Suprapubic skin (tissue), 4 donors: ENCODE measurements at regions not wholly inside any gene's neighbourhood (a gene's known extent, or its start where the extent isn't known, plus 50 kb on each side); places are given as distances from the start of the nearest gene placed in this dataset.

Source experiments
- POLR2A ChIP-seq, 2 donors: fragments of 450-650 bp; IDR thresholded peaks; one replicate each; pipeline ENCODE4 v1.6.1; 2017; ENCODE audit warnings: antibody characterized with exemption in 2 of 2, mild to moderate bottlenecking in 2 of 2, moderate library complexity in 2 of 2
- POLR2AphosphoS5 ChIP-seq, 3 donors: sonication (generic); formaldehyde crosslinking; IDR thresholded peaks; one replicate each; pipeline ENCODE4 v1.6.1; 2017; ENCODE audit warnings: antibody characterized with exemption in 3 of 3
- TF ChIP-seq, protein P1 (sequence below), 2 donors: fragments of 200-600 bp in 1 of 2; fragments of 450-650 bp in 1 of 2; sonication (generic) in 1 of 2; IDR thresholded peaks; one replicate each; pipeline ENCODE4 v1.5.1; 2016 to 2019; ENCODE audit warnings: antibody characterized with exemption in 2 of 2, mild to moderate bottlenecking in 1 of 2, moderate library complexity in 1 of 2

DNA sequence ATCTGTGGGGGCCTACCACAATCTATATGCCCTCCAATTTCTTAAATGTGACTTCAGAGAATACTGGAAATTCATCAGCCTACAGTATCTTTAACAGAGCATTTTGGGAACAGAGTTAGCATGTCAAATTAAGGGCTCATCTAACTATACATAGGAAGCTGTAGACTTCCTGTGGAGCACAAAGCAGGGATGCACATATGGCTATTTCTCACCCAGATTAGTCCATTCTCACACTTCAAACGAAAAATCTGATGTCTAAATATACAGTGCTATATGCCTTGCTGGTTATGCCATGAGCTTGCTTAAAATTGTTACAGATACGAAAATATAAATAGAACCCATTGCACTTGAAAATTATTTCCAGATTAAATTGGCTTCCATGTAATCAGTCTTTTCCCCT is 1922.8 kb downstream of the MRPL39 start:
- TF ChIP-seq, protein P1, sequence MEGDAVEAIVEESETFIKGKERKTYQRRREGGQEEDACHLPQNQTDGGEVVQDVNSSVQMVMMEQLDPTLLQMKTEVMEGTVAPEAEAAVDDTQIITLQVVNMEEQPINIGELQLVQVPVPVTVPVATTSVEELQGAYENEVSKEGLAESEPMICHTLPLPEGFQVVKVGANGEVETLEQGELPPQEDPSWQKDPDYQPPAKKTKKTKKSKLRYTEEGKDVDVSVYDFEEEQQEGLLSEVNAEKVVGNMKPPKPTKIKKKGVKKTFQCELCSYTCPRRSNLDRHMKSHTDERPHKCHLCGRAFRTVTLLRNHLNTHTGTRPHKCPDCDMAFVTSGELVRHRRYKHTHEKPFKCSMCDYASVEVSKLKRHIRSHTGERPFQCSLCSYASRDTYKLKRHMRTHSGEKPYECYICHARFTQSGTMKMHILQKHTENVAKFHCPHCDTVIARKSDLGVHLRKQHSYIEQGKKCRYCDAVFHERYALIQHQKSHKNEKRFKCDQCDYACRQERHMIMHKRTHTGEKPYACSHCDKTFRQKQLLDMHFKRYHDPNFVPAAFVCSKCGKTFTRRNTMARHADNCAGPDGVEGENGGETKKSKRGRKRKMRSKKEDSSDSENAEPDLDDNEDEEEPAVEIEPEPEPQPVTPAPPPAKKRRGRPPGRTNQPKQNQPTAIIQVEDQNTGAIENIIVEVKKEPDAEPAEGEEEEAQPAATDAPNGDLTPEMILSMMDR (IDR thresholded peaks at IDR 0.05): no peak
- TF ChIP-seq POLR2A (IDR thresholded peaks at IDR 0.05) (no peak), POLR2AphosphoS5 (IDR thresholded peaks at IDR 0.05) (no peak)
